Adrenal gland (tissue), 9 donors: ENCODE measurements at regions not wholly inside any gene's neighbourhood (a gene's known extent, or its start where the extent isn't known, plus 50 kb on each side); places are given as distances from the start of the nearest gene placed in this dataset.

Experiments used
- DNase-seq, 7 donors: peaks; one replicate each; pipeline ENCODE4 v3.0.0-alpha.2; 2019 to 2020
- H3K27ac ChIP-seq, 5 donors: fragments of 200-600 bp; sonication (generic) in 4 of 5; 1 replicate in 3 of 5; 2 replicates in 2 of 5; pipeline versions ENCODE4 v1.5.1 to v1.8.0; 2016 to 2020; ENCODE audit warnings: mild to moderate bottlenecking in 1 of 5
- H3K27me3 ChIP-seq: fragments of 200-600 bp; 2 replicates; pipeline ENCODE4 v1.8.0; 2021
- H3K36me3 ChIP-seq, 2 donors: fragments of 200-600 bp; replicated peaks in 1 of 2; 1 replicate in 1 of 2; 2 replicates in 1 of 2; pipeline versions ENCODE4 v1.5.1 to v1.8.0; 2018 to 2022
- H3K4me1 ChIP-seq, 2 donors: fragments of 200-600 bp; replicated peaks in 1 of 2; 1 replicate in 1 of 2; 2 replicates in 1 of 2; pipeline versions ENCODE4 v1.5.1 to v1.8.0; 2018 to 2021
- H3K4me3 ChIP-seq, 4 donors: fragments of 200-600 bp; sonication (generic) in 3 of 4; one replicate each; pipeline ENCODE4 v1.5.1; 2016 to 2018
- H3K9me3 ChIP-seq, 3 donors: fragments of 200-600 bp; sonication (generic) in 1 of 3; replicated peaks in 1 of 3; 1 replicate in 2 of 3; 2 replicates in 1 of 3; pipeline versions ENCODE4 v1.5.1 to v1.8.0; 2016 to 2021
- CTCF ChIP-seq, 6 experiments: fragments of 450-650 bp in 4 of 6; fragments of 200-600 bp in 2 of 6; sonication (generic) in 1 of 6; IDR thresholded peaks; 1 replicate in 5 of 6; 2 replicates in 1 of 6; pipeline versions ENCODE4 v1.5.1 to v1.8.0; 2016 to 2021; ENCODE audit warnings: antibody characterized with exemption in 6 of 6, mild to moderate bottlenecking in 2 of 6, moderate library complexity in 1 of 6
- POLR2A ChIP-seq, 2 donors: fragments of 450-650 bp; IDR thresholded peaks; one replicate each; pipeline ENCODE4 v1.6.1; 2017; ENCODE audit warnings: antibody characterized with exemption in 2 of 2, mild to moderate bottlenecking in 2 of 2, moderate library complexity in 1 of 2
- WGBS, 4 donors: extraction: QIAGEN DNeasy Blood & Tissue Kit in 2 of 4; methylation state at CpG; one replicate each; pipeline versions ENCODE4 v1.1.5 to v1.1.7; 2013 to 2017; 5-methylcytosine and 5-hydroxymethylcytosine counted together
- intact Hi-C, 2 donors: fragments of 100-400 bp; cut with DNase I; formaldehyde crosslinking; loops; one replicate each; pipeline versions ENCODE4 v1.14.1 to v1.15.0; 2022 to 2023
- donor health status: healthy with polysubstance abuse.
- donor health status: Bipolar disorder and iron deficiency.
- donor health status: DM: yes; HTN: yes; CAD: no.
- donor health status: DM: no; HTN: no; CAD: no.
- donor health status: DM: no; HTN: no; CAD: no.

- intact Hi-C loops: no loop called here
- Histone ChIP-seq H3K27ac (no peak overlapping the region), H3K4me1 (no peaks in the 10 kb centered on the region), H3K4me3 (no peak overlapping the region), H3K27me3 (no peaks in the 10 kb centered on the region), H3K9me3 (no peaks in the 10 kb centered on the region), H3K36me3 (no peaks in the 10 kb centered on the region)
- no peak for DNase-seq
- 78 to 89% (median 85%) methylated on average over 2 of the region's 2 CpGs for WGBS, 4 donors
- TF ChIP-seq CTCF (IDR thresholded peaks at IDR 0.05): no peak
- TF ChIP-seq POLR2A (IDR thresholded peaks at IDR 0.05): no peak
These were observed 60.2 kb upstream of the TRIO start for GRCh38 chr5:14082973-14083372.

- intact Hi-C loops: no loop called here
- Histone ChIP-seq H3K36me3 (no peaks in the 10 kb centered on the region), H3K4me3 (no peak overlapping the region), H3K4me1 (no peaks in the 10 kb centered on the region), H3K27me3 (no peaks in the 10 kb centered on the region), H3K27ac (no peak overlapping the region), H3K9me3 (no peaks in the 10 kb centered on the region)
- WGBS, 4 donors: 66 to 91% (median 79%) methylated on average over 4 of the region's 4 CpGs
- TF ChIP-seq CTCF (IDR thresholded peaks at IDR 0.05): no peak
- TF ChIP-seq POLR2A (IDR thresholded peaks at IDR 0.05): no peak
- no peak for DNase-seq
These were observed 60.6 kb upstream of the TRIO start for GRCh38 chr5:14082523-14082922.

- Histone ChIP-seq H3K27me3 (no peaks in the 10 kb centered on the region), H3K27ac (no peak overlapping the region), H3K4me1 (no peaks in the 10 kb centered on the region), H3K4me3 (no peak overlapping the region), H3K9me3 (no peaks in the 10 kb centered on the region), H3K36me3 (no peaks in the 10 kb centered on the region)
- WGBS, 4 donors: 23 to 62% (median 48%) methylated on average over 1 of the region's 1 CpG
- no peak for TF ChIP-seq POLR2A (IDR thresholded peaks at IDR 0.05)
- no peak for TF ChIP-seq CTCF (IDR thresholded peaks at IDR 0.05)
- no peak for DNase-seq
- intact Hi-C loops: no loop called here
These were observed 61.4 kb upstream of the TRIO start for GRCh38 chr5:14081791-14082190.

- no peak for TF ChIP-seq CTCF (IDR thresholded peaks at IDR 0.05)
- no peak for TF ChIP-seq POLR2A (IDR thresholded peaks at IDR 0.05)
- no peak overlapping the region for H3K27ac ChIP-seq
- intact Hi-C loops: no loop called here
- WGBS, 4 donors: 93 to 99% (median 95%) methylated on average over 3 of the region's 3 CpGs
- no peaks in the 10 kb centered on the region for H3K4me1 ChIP-seq
- H3K4me3 ChIP-seq: no peak overlapping the region
- H3K27me3 ChIP-seq: no peaks in the 10 kb centered on the region
- no peaks in the 10 kb centered on the region for H3K9me3 ChIP-seq
- no peak for DNase-seq
- no peaks in the 10 kb centered on the region for H3K36me3 ChIP-seq
These were observed 64.4 kb upstream of the TRIO start for GRCh38 chr5:14078716-14079115.
